ENCODE measurements at regions not wholly inside any gene's neighbourhood (a gene's known extent, or its start where the extent isn't known, plus 50 kb on each side); places are given as distances from the start of the nearest gene placed in this dataset.

- no peak for TF ChIP-seq CTCF (IDR thresholded peaks at IDR 0.05; ENCODE audit: low read length)
- TF ChIP-seq EZH2 (IDR thresholded peaks at IDR 0.05; ENCODE audit: borderline replicate concordance, low read length), result no peak
These were observed 100.7 kb upstream of the GMDS start for GRCh38 chr6:2346078-2346477.

Measured in OCI-LY1 (cell line).